NCI-H526 treated with DMSO at 0.1 percent for 48 hours (cell line): ENCODE measurements at regions not wholly inside any gene's neighbourhood (a gene's known extent, or its start where the extent isn't known, plus 50 kb on each side); places are given as distances from the start of the nearest gene placed in this dataset.

ENCODE experiments used
- DNase-seq: peaks from one replicate; lab custom pipeline; 2025; lab: John Stamatoyannopoulos, UW

DNA sequence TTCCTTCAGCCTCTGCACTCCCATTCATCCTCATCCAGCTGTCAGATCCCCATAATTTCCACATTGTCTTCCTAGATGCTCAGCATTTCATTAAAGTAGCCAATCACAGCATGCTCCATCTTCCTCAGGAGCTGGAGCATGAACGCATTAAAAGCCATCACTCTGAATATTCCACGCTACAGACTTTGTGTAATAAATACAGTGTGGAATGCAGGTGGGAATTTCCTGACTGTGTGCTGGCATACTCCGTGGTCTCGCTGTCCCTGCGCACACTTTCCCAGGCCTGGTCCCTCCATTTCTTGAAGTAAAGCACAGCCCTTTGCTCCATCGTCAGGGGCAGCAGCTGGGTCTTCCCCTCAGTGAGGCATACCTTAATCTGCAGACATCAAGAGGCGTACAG is 123.7 kb upstream of the NCK2 start:
- no peak for DNase-seq

DNA sequence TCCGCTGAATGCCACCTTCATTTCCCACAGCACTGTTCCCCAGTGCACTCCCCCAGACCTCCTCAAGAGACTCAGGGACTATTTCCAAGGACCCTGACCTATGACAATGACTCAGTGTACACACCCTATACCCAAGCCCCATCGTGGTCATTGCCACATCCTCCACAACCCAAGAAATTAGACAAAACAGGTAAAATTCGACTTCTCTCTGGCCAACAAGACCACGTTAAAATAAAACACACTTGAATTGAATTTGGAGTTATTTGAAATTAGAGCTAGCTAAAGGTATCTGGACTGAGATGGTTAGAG is 126.4 kb upstream of the NCK2 start:
- no peak for DNase-seq

DNA sequence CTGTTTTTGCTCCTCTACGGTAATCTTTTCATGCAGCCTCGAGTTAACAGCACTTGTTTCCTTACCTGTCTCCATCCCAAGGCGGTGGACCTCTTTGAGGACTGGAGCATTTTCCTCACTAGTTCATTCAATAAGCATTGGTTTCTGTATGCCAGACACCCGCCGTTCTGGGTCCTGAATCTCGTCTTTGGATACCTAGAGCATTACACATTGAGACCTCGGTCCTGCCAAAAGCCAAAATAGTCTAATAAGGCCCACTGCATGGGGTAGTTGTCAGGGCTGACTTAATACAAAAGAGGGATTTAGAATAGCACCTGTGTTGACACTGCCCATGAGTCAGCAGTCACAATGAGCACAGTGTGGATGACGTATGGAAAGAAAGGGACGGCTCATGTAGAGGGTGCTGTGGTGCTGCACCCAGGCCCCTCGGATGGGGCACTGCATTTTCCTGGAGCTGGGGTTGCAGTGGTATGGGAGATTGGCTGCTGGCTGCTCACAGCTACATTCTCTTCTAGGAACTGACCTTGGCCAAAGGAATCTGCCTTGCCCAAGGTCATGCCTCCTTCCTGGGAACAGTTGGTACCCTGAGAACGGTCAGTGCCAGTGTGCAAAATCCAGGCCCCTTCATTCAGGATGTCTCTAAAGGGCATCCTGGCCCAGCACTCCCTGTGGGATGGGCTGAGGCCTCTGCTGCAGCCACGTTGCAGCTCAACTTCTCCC is 126.9 kb upstream of the NCK2 start:
- no peak for DNase-seq

DNA sequence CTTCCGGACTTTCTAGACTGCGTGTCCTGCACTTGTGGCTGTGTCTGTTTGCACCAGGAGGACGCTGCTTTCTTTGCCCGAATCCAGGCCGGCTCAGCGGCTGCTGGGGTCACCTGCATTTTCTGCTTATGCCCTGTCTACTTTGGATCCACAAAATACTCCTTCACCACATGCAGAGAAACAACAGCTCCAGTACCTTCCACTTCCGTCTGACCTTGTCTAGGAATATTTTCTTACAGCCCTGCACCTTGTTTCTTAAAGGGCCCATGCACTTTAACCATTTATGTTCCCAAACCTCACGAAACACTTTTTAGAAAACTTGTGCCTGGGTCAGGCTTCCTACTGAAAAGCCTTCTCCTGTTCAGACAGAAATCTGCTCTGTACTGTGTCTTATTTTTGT is 129.4 kb upstream of the NCK2 start:
- DNase-seq, result peak; percentile 30

DNA sequence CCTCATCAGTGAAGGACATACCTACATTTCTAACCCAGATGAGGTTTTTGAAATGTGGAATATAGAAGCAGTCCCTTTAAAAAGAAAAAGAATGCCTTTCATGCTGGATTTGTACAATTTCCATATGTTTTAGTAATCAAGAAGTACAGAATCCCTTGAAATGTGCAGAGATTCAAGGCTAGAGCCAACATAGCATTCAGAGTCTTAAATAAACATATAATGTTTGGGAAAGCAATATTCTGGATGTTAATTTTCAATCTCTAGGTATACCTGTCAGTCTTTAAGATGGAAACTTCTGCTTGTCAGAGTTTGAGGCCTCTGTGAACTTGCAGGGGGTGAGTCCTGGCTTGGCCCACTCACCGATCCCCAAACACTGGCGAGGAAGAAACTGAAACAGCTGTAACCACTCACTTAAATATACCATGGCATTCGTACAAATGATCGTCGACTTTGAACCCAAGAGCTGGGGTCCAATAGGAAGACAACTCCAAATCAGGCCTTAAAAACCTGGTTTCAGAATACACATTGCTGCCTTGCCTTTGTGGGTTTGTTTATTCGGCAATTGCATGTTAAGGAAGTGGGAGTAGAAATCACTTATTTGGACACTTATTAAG is 132.8 kb upstream of the NCK2 start:
- DNase-seq, result no peak

DNA sequence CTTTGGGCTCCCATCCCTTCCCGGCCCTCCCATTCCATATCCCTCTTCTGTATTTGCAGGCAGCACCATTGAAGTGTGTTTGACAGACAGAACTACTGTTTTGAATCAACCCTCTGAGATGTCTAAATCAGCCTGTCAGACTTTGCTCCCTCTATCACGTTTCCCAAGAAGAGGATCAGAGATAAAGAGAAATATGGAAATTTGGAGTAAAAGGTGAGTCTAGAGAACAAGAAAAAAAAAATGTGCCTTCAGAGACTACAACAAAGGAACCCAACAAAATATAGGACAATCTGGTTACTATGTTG is 133.4 kb upstream of the NCK2 start:
- DNase-seq, result no peak

DNA sequence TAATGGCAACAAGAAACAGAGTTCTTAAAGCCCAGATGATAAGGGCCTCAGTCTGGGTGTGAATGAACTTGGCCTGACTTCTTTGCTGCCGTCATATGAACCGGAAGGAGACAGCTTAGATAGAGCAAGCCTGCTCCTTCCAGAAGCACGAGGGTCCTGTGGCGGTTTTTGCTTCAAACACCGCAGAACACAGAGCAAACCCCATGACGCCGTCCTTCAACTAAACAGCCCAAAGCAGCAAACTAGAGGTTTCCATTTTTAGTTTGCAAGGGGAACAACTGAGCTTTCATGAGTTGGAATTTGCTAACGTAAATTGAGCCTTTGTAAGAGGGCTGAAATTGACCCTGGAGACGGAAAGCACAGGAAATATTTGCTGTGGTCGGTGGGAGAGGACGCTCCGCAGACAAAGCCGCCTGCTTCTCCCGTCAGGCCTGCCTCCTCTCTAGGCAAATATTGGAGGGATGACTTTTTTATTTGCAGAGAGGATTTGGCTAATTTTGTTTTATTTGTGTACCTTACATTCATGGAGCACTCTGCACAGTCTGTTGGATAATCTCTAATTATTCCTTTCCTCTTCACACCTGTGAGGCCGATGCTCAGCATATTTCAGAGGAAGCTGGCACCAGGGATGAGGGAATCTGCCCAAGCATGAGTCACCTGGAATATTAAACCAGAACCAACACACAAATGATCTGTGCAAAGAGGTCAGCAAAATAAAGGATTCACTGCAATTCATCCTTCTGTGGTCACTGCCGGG is 134.0 kb upstream of the NCK2 start:
- DNase-seq, result no peak

DNA sequence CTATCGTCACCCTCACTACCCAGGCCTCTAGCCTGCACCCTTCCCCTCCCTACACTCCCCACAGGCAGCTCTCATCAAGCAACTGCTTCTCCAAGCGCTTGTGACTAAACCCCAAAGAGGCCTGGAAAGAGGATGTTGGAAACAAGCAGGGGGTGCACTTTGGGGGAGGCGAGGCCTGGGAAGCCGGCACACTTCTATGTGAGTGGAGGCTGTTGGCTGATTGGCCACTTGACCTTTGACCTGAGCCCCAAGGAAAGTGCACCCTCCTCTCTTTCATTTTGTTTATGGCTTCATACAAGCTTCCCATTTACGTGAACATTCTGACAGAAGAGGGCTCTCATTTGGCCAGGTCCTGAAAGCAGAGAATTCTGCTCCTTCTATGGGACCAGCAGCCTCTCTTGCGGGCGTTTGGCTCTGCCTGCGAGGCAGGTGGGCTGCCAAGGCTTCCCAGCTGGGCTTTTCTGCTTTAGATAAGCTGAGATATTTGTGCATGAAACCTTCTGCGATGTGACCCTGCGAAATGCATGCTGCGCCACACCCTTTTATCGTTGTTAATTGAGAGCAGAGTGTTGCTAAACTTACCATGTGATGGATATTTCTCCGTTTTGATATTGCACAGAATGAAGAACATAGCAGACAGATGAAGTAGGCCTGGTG is 134.8 kb upstream of the NCK2 start:
- DNase-seq, result no peak

DNA sequence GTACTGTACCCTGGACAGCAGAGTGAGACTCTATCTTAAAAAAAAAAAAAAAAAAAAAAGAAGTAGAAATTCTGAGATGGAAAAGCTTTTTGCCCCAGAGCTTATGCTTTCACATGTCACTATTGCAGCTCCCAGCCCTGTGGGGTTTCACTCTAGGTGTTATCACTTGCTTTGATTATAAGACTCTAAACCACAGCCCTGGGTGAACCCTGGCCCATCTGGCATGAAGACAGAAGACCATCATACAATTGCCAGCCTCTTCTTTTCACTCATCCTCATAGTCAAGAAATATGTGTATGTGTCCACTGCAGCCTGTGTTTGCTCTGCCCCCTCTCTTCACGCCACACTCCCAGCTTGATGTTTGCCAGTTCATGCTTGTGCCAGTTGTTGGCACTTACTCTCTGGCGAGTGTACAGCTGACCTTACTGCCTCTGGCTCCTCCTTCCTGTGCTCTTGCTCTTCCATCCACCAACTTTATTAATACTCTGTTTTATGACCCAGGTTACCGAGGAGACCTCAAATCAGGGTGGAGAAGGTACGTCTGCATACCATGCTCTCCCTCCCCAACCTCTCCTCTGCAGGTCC is 136.7 kb upstream of the NCK2 start:
- DNase-seq, result no peak

DNA sequence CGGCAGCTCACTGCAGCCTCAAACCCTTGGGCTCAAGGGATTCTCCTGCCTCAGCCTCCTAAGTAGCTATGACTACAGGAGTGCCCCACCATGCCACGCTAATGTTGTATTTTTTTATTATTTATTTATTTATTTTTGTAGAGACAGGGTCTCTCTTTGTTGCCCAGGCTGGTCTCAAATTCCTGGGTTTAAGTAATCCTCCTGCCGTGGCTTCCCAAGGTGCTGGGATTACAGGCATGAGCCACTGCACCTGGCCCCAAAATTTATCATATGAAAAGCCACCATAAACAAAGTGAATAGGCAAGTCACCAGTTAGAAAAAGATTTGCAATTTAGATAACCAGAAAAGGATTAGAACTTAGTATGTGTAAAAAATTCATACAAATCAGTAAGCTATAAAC is 138.6 kb upstream of the NCK2 start:
- no peak for DNase-seq

DNA sequence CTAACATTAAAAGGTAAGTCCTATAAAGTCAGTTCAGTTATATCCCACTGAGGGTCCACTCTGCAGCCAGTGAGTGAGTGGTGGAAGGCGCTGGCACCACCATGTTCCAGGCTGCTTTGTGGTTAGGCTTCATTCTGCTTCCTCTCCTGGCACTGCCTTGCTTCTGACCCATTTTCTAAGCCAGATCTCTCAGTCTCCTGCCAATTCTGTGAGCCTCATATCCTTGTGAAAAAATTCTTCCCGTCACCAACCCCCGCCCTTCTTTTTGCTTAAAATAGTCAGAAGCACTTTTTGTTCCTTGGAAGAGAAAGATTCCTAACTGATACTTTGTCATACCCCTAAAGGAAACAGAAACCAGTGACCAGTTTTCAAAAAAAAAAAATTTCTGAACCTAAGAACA is 139.8 kb upstream of the NCK2 start:
- DNase-seq, result no peak

DNA sequence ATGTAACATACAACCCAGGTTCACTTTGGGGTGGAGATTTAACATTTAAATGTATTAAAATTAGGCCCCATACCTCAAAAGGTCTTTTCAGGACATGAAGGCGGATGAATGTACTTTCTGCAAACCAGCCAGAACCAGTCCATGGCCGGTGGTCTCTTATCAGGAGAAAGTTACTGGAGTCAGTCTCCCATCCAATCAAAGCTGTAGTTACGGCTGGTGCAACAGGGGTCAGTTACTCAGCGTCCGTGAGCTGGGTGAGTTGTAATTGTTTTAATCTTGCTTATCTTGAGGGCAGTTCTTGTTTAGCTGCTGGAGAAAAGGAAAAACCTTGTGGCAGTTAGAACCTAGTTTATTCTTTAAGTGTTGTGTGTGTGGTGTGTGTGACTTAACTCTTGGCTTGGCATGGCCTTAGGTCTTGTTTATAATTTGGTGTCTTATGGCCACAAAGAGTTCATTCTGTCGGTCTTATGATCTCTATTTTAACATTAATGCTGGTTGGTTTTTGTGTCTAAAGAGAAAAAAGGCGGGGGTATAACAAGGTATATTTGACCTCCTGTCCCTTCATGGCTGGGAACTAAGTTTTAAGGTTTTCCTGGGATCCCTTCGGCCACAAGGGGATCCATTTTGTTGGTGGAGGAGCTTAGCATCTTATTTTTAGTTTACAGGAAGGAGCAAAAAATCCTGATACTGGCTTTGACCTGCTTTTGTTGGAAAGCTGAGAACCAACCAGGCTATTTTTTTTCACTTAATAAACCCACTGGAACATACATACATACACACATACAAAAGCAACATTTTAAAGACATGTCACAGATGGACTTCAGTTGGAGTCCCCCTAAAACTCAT is 143.5 kb upstream of the NCK2 start:
- no peak for DNase-seq

DNA sequence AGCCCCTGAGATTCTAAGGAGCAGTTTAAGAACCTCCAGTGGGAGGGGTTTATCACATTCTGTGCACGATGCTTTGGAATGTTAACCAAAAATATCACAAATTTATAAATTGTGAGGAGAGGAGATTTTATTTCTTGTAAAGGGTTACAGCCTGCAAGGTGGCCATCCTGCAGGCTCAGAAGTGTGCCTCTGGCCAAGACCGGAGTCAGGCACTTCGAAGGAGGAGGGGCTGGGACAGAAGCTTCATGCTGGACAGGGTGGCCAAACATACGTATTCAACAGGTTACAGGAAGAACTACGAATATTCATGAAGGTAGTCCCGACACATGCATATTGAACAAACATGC is 144.1 kb upstream of the NCK2 start:
- DNase-seq, result peak; percentile 14

DNA sequence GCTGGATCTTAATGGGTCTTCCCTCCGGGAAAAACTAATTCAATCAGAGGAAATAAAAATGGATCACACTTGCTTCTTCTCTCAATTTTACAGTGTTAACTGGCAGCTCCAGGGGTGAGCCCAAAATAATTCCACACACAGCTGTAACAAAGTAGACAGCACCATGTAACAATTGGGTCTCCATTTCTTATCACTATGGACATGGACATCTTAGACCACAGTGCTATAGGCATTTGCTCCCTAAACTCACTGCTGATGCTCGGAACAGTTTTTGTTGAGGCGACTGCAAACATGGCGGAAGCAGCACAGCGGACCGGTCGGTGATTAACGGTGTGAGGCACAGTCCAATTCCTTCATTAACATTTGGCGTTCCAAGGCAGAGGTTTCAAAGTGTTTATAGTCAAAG is 144.7 kb upstream of the NCK2 start:
- no peak for DNase-seq

DNA sequence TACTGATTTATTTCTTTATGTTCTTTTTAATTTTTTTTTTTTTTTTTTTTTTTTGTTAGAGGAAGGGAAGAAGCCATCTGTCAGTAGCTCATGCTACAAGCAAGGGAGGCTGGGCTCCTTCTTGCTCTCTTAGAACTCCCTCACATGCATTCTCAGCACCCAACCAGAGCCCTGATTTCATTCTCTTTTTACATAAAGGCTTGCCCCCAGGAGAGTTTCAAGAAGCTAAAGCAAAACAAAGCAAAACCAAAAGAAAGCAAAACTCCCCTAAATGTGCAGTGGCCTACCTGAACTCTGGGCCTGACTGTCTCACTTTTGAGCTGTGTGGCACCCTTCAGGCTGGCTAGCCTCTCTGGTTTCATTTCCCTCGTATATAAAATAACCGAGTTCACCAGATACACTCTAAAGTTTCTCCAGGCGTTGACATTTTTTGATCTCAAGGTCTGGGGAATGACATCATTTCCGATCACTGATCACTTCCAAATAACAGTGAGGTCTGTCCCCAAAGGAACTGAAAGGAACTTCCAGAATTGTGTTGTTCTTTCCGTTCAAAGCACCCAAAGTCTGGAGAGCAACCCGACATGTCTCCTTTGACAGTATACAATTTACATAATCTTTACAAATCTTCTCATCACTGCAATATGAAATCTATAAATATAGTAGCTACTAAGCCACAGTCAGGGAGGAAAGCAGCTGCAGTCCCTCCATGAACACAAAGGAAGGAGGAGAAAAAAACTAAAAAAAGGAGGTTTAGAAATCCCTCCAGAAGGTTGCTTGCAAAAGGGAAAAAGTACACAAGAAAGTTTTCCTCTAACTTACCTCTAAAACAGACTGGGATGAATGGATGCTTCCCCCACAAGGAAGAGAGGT is 145.6 kb upstream of the NCK2 start:
- no peak for DNase-seq

DNA sequence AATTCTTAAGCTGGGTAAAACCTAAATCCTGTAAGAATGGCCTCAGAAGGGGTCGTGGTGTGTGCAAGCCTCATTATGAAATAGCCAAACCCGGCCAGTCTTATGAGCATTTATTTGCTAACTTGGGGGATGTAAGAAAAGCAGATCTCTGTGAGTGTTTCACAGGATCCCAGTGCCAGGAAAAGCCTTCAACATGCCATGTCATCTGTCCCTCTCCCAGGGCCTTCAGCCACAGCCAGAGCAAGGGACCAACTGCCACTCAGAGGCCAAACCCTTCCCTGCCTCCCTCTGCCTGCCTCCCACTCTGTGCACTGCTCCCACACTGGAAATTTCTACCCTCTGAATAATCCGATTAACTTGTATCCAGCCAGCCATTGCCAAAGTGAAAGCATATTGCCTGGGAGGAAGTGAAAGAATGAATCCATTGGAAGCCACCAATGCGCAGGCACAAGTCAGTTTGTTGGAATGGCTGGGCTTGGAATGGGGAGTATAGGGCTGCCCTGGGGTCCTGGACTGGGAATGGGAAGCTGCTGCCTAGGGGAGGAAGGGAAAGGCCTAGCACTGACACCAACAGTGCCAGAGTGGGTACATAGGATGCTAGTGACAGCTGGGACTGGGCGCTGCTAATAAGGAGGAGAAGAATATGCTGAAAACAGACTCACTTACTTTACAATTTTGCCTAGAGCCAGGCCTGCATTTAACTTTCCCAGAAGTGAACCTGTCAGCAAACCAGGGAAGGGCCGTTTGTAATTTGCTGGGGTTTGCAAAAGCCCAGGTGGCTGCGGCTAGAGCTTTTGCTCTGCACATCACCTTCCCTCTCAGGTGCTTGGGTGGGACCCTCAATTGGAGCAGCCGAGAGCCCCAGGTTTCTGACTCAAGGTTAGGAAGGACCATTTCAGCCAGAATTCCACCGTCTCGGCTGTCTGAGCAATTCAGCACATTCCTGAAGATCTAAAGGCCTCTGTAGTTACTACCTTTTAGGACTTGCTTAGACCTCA is 146.6 kb upstream of the NCK2 start:
- DNase-seq, result no peak

DNA sequence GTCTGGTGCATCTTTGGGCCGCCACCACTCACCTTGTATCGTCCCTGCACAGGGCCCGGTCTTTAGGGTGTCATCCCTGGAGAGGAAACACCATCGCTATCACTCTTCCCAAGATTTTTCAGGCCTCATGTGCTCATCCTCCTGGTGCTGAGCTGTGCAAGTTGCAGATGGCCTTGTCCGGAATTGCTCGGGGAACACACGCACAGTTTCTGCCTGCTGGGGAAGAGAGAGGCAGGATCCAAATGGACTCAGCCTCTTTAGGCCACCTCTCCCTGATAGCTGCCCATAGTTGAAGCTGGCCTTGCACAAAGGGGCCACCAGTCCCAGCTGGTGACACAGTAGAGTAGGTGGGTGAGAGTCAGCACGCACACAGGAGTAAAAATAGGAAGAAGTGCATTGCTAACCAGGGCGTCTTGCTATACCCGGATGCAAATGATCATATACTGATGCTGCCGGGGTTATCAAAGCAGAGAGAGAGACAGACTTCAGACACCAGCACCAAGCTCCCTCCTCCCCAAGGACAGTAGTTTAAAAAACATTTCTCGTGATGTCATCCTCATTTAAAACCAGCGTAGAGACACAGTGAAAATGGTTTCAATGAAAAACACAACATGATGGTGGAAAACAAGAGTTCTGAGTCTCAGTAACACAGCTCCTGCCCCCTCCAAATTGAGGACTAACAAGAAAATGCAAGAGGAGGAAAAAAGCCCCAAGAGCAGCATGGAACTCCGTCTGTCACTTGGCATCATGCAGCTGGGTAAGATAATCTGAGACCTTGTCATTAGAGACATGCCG is 147.5 kb upstream of the NCK2 start:
- DNase-seq, result no peak

DNA sequence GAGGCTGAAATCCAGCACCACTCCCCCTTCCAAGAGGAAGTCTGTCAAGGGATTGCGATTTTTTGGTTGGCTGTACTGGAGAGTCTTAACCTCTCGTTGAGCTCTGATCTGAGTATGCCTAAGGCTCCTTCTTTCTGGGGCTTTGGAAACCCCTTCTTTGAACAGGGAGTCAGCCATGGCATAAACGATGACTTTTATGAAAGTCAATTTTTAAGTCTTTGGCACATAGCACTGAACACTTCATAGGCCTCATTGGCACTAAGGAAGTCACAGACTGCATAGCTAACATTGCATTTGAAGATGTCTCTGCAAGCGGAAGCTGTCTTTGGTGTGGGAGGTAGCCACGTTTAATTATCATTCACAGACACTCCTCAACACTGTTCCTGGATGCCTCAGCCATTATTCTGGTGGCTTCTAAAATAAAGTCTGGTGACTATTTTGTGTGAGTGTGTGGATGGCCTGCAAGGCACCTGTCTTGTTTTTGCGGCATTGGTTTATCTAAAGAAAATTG is 148.2 kb upstream of the NCK2 start:
- DNase-seq, result no peak

DNA sequence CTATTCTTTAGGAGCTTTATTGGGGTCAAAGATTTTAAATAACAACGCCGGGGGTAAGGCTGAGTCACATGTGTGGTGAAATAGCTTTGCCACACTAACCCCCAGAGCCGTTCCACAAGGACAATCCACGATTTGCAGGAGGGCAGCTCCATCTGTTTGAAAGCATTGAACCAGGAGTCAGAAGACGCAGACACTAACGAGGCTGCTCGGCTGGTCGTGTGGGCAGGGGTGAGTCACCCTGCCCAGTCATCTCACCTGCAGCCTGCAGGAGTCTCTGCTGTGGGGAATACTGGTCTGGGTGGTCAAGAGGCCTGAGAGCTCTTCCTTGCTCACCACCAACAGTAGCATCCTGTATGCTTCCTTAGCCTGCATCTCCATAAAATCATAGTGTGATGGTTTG is 149.2 kb upstream of the NCK2 start:
- DNase-seq, result no peak
